K562 (cell line): ENCODE measurements at regions not wholly inside any gene's neighbourhood (a gene's known extent, or its start where the extent isn't known, plus 50 kb on each side); places are given as distances from the start of the nearest gene placed in this dataset.

Source experiments
- ATAC-seq: fragments of 200-7000 bp; cut with Tn5 transposase; 3 replicates; pipeline ENCODE4 v1.9.1; 2020; ENCODE audit warnings: moderate library complexity
- BruUV-seq: library from RNA; stranded (reverse); fragments of 400-500 nt; replicated peaks from 2 replicates; lab custom pipeline; 2021; lab: Mats Ljungman, UMichigan
- CTCF ChIA-PET: fragments of 300-600 bp; formaldehyde crosslinking; extraction: SDS; loops from one replicate; lab custom pipeline; 2021; ENCODE audit warnings: low intra/inter-chr PET ratio; lab: Yijun Ruan, JAX
- POLR2A ChIA-PET: fragments of 300-600, 350-650 bp; sonication (Branson Sonifier 250); formaldehyde crosslinking; extraction: SDS; loops from one replicate; lab custom pipeline; 2021; ENCODE audit warnings: antibody characterized with exemption, inconsistent platforms; lab: Yijun Ruan, JAX
- DNase-seq, 4 experiments: peaks; one replicate each; pipeline versions ENCODE4 v3.0.0 to v3.0.0-alpha.2; 2011 to 2018; ENCODE audit warnings: low spot score in 3 of 4, mixed read lengths in 3 of 4; ENCODE audit errors: extremely low read depth in 1 of 4
- FAIRE-seq: peaks from 2 replicates; lab custom pipeline; 2011; peaks lifted over from hg19 to GRCh38; lab: Jason Lieb, UNC
- H2AFZ ChIP-seq: 2 replicates; pipeline ENCODE4 v1.6.0; 2011; ENCODE audit warnings: low read depth, low read length, control low read depth, inconsistent platforms
- H3K27ac ChIP-seq: fragments of 200-600 bp; 3 replicates; pipeline ENCODE4 v1.8.0; 2011; ENCODE audit warnings: low read depth, mild to moderate bottlenecking, control low read depth, inconsistent platforms, low read length, moderate library complexity, mixed read lengths; ENCODE audit errors: extremely low read depth
- H3K27me3 ChIP-seq, 2 experiments: fragments of 300-600 bp in 1 of 2; 2 replicates in 1 of 2; 3 replicates in 1 of 2; pipeline versions ENCODE4 v1.6.0 to v1.8.0; 2011; ENCODE audit warnings: inconsistent platforms in 2 of 2, low read length in 2 of 2, mild to moderate bottlenecking in 1 of 2, mixed read lengths in 1 of 2, moderate library complexity in 1 of 2; ENCODE audit not compliant: control insufficient read depth in 2 of 2, insufficient read depth in 2 of 2
- H3K36me3 ChIP-seq: fragments of 300-600 bp; 3 replicates; pipeline ENCODE4 v1.8.0; 2011; ENCODE audit warnings: mild to moderate bottlenecking, low read length, inconsistent platforms; ENCODE audit not compliant: control insufficient read depth, insufficient read depth
- H3K4me1 ChIP-seq, 2 experiments: fragments of 200-600 bp in 1 of 2; replicated peaks in 1 of 2; 2 replicates in 1 of 2; 3 replicates in 1 of 2; pipeline versions ENCODE4 v1.5.1 to v1.8.0; 2011; ENCODE audit warnings: inconsistent platforms in 2 of 2, low read length in 2 of 2, mild to moderate bottlenecking in 1 of 2, mixed read lengths in 1 of 2, moderate library complexity in 1 of 2; ENCODE audit not compliant: control insufficient read depth in 2 of 2, insufficient read depth in 2 of 2
- H3K4me2 ChIP-seq: 2 replicates; pipeline ENCODE4 v1.6.1; 2011; ENCODE audit warnings: low read length, control low read depth, inconsistent platforms, mixed read lengths; ENCODE audit not compliant: insufficient read depth
- H3K4me3 ChIP-seq: fragments of 200-600 bp; sonication (generic), shearing (Covaris generic); 2 replicates; pipeline ENCODE4 v1.5.1; 2016; ENCODE audit warnings: control low read depth, inconsistent platforms
- H3K79me2 ChIP-seq: fragments of 200-600 bp; 3 replicates; pipeline ENCODE4 v1.8.0; 2011; ENCODE audit warnings: low read length, inconsistent platforms; ENCODE audit not compliant: control insufficient read depth, insufficient read depth
- H3K9ac ChIP-seq, 2 experiments: 2 replicates each; pipeline versions ENCODE4 v1.6.0 to v1.6.1; 2011; ENCODE audit warnings: low read depth in 2 of 2, low read length in 2 of 2, control low read depth in 1 of 2, inconsistent platforms in 1 of 2, mild to moderate bottlenecking in 1 of 2, mixed read lengths in 1 of 2; ENCODE audit not compliant: insufficient read depth in 1 of 2
- H3K9me1 ChIP-seq: one replicate; pipeline ENCODE4 v1.6.0; 2011; ENCODE audit warnings: inconsistent platforms, mild to moderate bottlenecking, low read length, moderate library complexity; ENCODE audit not compliant: control insufficient read depth, insufficient read depth
- H3K9me3 ChIP-seq: replicated peaks from 2 replicates; pipeline ENCODE4 v1.5.1; 2011; ENCODE audit warnings: low read depth, low read length, inconsistent platforms; ENCODE audit not compliant: control insufficient read depth, insufficient read depth
- H4K20me1 ChIP-seq: replicated peaks from 2 replicates; pipeline ENCODE4 v1.6.1; 2011; ENCODE audit warnings: low read length, inconsistent platforms, mixed read lengths; ENCODE audit not compliant: control insufficient read depth, insufficient read depth
- DEAF1 ChIP-seq: fragments of 450-650 bp; formaldehyde crosslinking; IDR thresholded peaks from 2 replicates; pipeline ENCODE4 v1.4.0; 2020; ENCODE audit warnings: mild to moderate bottlenecking, moderate library complexity
- MAFG ChIP-seq: fragments of 450-650 bp; conservative IDR thresholded peaks from 2 replicates; pipeline ENCODE4 v1.6.1; 2016; ENCODE audit warnings: missing genetic modification characterization, missing compliant biosample characterization
- RAD21 ChIP-seq, 2 experiments: fragments of 250-450 bp in 1 of 2; fragments of 450-650 bp in 1 of 2; sonication (Bioruptor Pico) in 1 of 2; formaldehyde crosslinking in 1 of 2; IDR thresholded peaks in 1 of 2; conservative IDR thresholded peaks in 1 of 2; 2 replicates each; pipeline versions ENCODE4 v1.4.0 to v1.8.0; 2020 to 2022; ENCODE audit warnings: mild to moderate bottlenecking in 2 of 2, moderate library complexity in 1 of 2
- SMC3 ChIP-seq: conservative IDR thresholded peaks from 2 replicates; pipeline ENCODE4 v1.6.1; 2011; ENCODE audit warnings: low read depth, low read length, improper control_type of control experiment; ENCODE audit not compliant: insufficient read depth
- SOX6 ChIP-seq: fragments of 450-650 bp; IDR thresholded peaks from 2 replicates; pipeline ENCODE4 v1.6.1; 2014; ENCODE audit warnings: mild to moderate bottlenecking
- WGBS: fragments of 100-300 bp; shearing (Covaris generic); methylation state at CpG from one replicate; pipeline ENCODE4 v1.1.6; 2016; ENCODE audit warnings: low coverage, mixed read lengths; ENCODE audit not compliant: insufficient coverage; ENCODE audit errors: missing lambda C conversion rate; 5-methylcytosine and 5-hydroxymethylcytosine counted together
- in situ Hi-C: fragments of 300-500 bp; cut with MboI; formaldehyde crosslinking; loops from 4 replicates; pipeline ENCODE4 v1.15.0; 2018; ENCODE audit warnings: inconsistent platforms, mixed read lengths
- intact Hi-C: fragments of 100-400 bp; cut with micrococcal nuclease; formaldehyde crosslinking; loops from 2 replicates; pipeline ENCODE4 v1.14.2; 2022
- TF ChIP-seq, protein P1 (sequence below), 2 experiments: fragments of 450-650 bp; formaldehyde crosslinking in 1 of 2; IDR thresholded peaks; 2 replicates each; pipeline versions ENCODE4 v1.4.0 to v1.6.1; 2014 to 2020; ENCODE audit warnings: mild to moderate bottlenecking in 2 of 2, borderline replicate concordance in 1 of 2, low read depth in 1 of 2
- TF ChIP-seq, protein P2 (sequence below), 3 experiments: IDR thresholded peaks in 2 of 3; conservative IDR thresholded peaks in 1 of 3; 2 replicates each; pipeline ENCODE4 v1.5.1; 2011 to 2012; ENCODE audit warnings: low read length in 3 of 3, mild to moderate bottlenecking in 3 of 3, control low read depth in 2 of 3, improper control_type of control experiment in 1 of 3, inconsistent platforms in 1 of 3, low read depth in 1 of 3, mixed read lengths in 1 of 3, moderate library complexity in 1 of 3; ENCODE audit not compliant: insufficient read depth in 2 of 3

GRCh38 chr7:97499204-97499603, 232.7 kb upstream of the TAC1 start:
- Histone ChIP-seq H3K9ac (no peak overlapping the region), H3K4me1 (no peaks in the 10 kb centered on the region), H3K27ac (no peak overlapping the region), H3K27me3 (no peaks in the 10 kb centered on the region), H3K9me1 (no peaks in the 10 kb centered on the region)
- peak; percentile 31 to 58 (median 44) for DNase-seq
- WGBS: 0% methylated on average over 1 of the region's 1 CpG
- in situ Hi-C loops: loop anchor here (10.0 kb wide), 1 partner anchor 336 kb away; no protein-coding TSS in a partner anchor
- BruUV-seq: no TSS peak
- 0 out of 2 replicates have a peak, but pooled peaks have one; percentile 7 for TF ChIP-seq DEAF1 (CRISPR knock-in tag)
- peak; percentile 62 to 64 for TF ChIP-seq RAD21 (CRISPR knock-in tag; conservative IDR thresholded peaks at IDR 0.05 in 1 of 2, IDR thresholded peaks at IDR 0.05 in 1 of 2)
- TF ChIP-seq MAFG (tag): no peak
- TF ChIP-seq, protein P1, sequence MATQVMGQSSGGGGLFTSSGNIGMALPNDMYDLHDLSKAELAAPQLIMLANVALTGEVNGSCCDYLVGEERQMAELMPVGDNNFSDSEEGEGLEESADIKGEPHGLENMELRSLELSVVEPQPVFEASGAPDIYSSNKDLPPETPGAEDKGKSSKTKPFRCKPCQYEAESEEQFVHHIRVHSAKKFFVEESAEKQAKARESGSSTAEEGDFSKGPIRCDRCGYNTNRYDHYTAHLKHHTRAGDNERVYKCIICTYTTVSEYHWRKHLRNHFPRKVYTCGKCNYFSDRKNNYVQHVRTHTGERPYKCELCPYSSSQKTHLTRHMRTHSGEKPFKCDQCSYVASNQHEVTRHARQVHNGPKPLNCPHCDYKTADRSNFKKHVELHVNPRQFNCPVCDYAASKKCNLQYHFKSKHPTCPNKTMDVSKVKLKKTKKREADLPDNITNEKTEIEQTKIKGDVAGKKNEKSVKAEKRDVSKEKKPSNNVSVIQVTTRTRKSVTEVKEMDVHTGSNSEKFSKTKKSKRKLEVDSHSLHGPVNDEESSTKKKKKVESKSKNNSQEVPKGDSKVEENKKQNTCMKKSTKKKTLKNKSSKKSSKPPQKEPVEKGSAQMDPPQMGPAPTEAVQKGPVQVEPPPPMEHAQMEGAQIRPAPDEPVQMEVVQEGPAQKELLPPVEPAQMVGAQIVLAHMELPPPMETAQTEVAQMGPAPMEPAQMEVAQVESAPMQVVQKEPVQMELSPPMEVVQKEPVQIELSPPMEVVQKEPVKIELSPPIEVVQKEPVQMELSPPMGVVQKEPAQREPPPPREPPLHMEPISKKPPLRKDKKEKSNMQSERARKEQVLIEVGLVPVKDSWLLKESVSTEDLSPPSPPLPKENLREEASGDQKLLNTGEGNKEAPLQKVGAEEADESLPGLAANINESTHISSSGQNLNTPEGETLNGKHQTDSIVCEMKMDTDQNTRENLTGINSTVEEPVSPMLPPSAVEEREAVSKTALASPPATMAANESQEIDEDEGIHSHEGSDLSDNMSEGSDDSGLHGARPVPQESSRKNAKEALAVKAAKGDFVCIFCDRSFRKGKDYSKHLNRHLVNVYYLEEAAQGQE (IDR thresholded peaks at IDR 0.05; ENCODE audit: borderline replicate concordance): peak; percentile 65; the same call in 1 of the 2 replicates
- TF ChIP-seq, protein P1 (CRISPR knock-in tag; IDR thresholded peaks at IDR 0.05; ENCODE audit: low read depth): no peak
- peak; percentile 55 for TF ChIP-seq SMC3
- TF ChIP-seq, protein P2, sequence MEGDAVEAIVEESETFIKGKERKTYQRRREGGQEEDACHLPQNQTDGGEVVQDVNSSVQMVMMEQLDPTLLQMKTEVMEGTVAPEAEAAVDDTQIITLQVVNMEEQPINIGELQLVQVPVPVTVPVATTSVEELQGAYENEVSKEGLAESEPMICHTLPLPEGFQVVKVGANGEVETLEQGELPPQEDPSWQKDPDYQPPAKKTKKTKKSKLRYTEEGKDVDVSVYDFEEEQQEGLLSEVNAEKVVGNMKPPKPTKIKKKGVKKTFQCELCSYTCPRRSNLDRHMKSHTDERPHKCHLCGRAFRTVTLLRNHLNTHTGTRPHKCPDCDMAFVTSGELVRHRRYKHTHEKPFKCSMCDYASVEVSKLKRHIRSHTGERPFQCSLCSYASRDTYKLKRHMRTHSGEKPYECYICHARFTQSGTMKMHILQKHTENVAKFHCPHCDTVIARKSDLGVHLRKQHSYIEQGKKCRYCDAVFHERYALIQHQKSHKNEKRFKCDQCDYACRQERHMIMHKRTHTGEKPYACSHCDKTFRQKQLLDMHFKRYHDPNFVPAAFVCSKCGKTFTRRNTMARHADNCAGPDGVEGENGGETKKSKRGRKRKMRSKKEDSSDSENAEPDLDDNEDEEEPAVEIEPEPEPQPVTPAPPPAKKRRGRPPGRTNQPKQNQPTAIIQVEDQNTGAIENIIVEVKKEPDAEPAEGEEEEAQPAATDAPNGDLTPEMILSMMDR (IDR thresholded peaks at IDR 0.05 in 2 of 3, conservative IDR thresholded peaks at IDR 0.05 in 1 of 3; ENCODE audit: insufficient read depth in 2 of 3, low read depth in 1 of 3, low read length in 3 of 3): peak; percentile 55 to 80 (median 63)
- TF ChIP-seq SOX6: no peak
- TF ChIP-seq, all 486 proteins: peak for 5
- intact Hi-C loops: loop anchor here (1.0 to 10.0 kb wide), 4 partner anchors 336 to 516 kb away; no protein-coding TSS in a partner anchor
- peak overlapping the region; percentile 6; the same call in 1 of the 2 replicates for H2AFZ ChIP-seq
- H3K4me2 ChIP-seq: no peak overlapping the region
- H3K79me2 ChIP-seq: no peaks in the 10 kb centered on the region
- POLR2A ChIA-PET: no interaction called here
- H3K36me3 ChIP-seq: no peaks in the 10 kb centered on the region
- peak; percentile 93 for ATAC-seq
- FAIRE-seq: peak; percentile 91
- H4K20me1 ChIP-seq: no peaks in the 10 kb centered on the region
- no peaks in the 10 kb centered on the region for H3K9me3 ChIP-seq
- CTCF ChIA-PET: interaction anchor here (1.3 to 2.4 kb wide), 2 partner anchors 337 to 346 kb away, joined by 5 to 12 read pairs; no protein-coding TSS in a partner anchor
- no peak overlapping the region for H3K4me3 ChIP-seq
